Heart right ventricle (tissue), 16 donors: ENCODE measurements at regions not wholly inside any gene's neighbourhood (a gene's known extent, or its start where the extent isn't known, plus 50 kb on each side); places are given as distances from the start of the nearest gene placed in this dataset.

Experiments used
- ATAC-seq, 8 donors: fragments of 200-7000 bp; cut with Tn5 transposase; one replicate each; pipeline ENCODE4 v1.9.1; 2020; ENCODE audit warnings: mild to moderate bottlenecking in 8 of 8, moderate library complexity in 8 of 8, moderate number of reproducible peaks in 1 of 8
- DNase-seq, 2 donors: peaks; one replicate each; pipeline ENCODE4 v3.0.0-alpha.2; 2020
- H3K27ac ChIP-seq, 10 donors: fragments of 200-600 bp; sonication (generic) in 2 of 10; one replicate each; pipeline versions ENCODE4 v1.5.0 to v1.8.0; 2020 to 2022; ENCODE audit warnings: mild to moderate bottlenecking in 3 of 10
- H3K27me3 ChIP-seq, 7 donors: fragments of 200-600 bp; one replicate each; pipeline ENCODE4 v1.8.0; 2021 to 2022; ENCODE audit warnings: mild to moderate bottlenecking in 2 of 7
- H3K36me3 ChIP-seq, 9 donors: fragments of 200-600 bp; sonication (generic) in 1 of 9; one replicate each; pipeline versions ENCODE4 v1.5.0 to v1.8.0; 2020 to 2022; ENCODE audit warnings: mild to moderate bottlenecking in 2 of 9
- H3K4me1 ChIP-seq, 9 donors: fragments of 200-600 bp; sonication (generic) in 1 of 9; one replicate each; pipeline versions ENCODE4 v1.5.0 to v1.8.0; 2020 to 2022; ENCODE audit warnings: mild to moderate bottlenecking in 4 of 9
- H3K4me3 ChIP-seq, 10 donors: fragments of 200-600 bp; sonication (generic) in 2 of 10; one replicate each; pipeline versions ENCODE4 v1.5.0 to v1.8.0; 2020 to 2022; ENCODE audit warnings: mild to moderate bottlenecking in 7 of 10, moderate library complexity in 2 of 10
- H3K9me3 ChIP-seq, 11 donors: fragments of 200-600 bp in 10 of 11; sonication (generic) in 2 of 11; one replicate each; pipeline versions ENCODE4 v1.5.0 to v1.8.0; 2013 to 2022; ENCODE audit warnings: mild to moderate bottlenecking in 2 of 11, control low read depth in 1 of 11, moderate library complexity in 1 of 11
- CTCF ChIP-seq, 9 donors: fragments of 200-600 bp; sonication (generic) in 2 of 9; IDR thresholded peaks; one replicate each; pipeline versions ENCODE4 v1.5.0 to v1.8.0; 2021 to 2022; ENCODE audit warnings: antibody characterized with exemption in 9 of 9, mild to moderate bottlenecking in 5 of 9, moderate library complexity in 1 of 9
- WGBS, 2 donors: extraction: QIAGEN DNeasy Blood & Tissue Kit; methylation state at CpG; one replicate each; pipeline ENCODE4 v1.1.7; 2013; ENCODE audit warnings: inconsistent platforms in 1 of 2; 5-methylcytosine and 5-hydroxymethylcytosine counted together
- intact Hi-C, 10 donors: fragments of 100-400 bp; cut with DNase I; formaldehyde crosslinking; loops; one replicate each; pipeline versions ENCODE4 v1.11.1 to v1.14.2; 2022
- donor health status: Arrhythmogenic right ventricular cardiomyopathy.
- donor health status: ischemic (EF 13 %, LVEDD 7.1; RV severe dilation, severe dysfunction).
- donor health status: healthy with polysubstance abuse.
- donor health status: DM: no; HTN: yes; CAD: no.
- donor health status: DM: no; HTN: no; CAD: no.
- donor health status: ischemic (EF 25% LVEDD 6.9; RV normal size, moderate dysfunction).
- donor health status: ischemic (EF 25% LVEDD 5.7; RV mildly dilated, moderate dysfunction).
- donor health status: healthy.
- donor health status: DM: yes; HTN: yes; CAD: no.
- donor health status: Ischemic cardiomyopathy.
- donor health status: ischemic (EF 35%, LVEDD 5.7; RV mildly dilated, moderate dysfunction).
- donor health status: nonischemic (EF 11% LVEDD 7.7; RV severe dilation, severe dysfunction).
- donor health status: DM: yes; HTN: yes; CAD: no.
- donor health status: PGD.
- donor health status: ischemic (EF 29% LVEDD 5.4; RV normal size, mild dysfunction).
- donor health status: nonischemic (EF 23%, LVEDD 6.1; RV moderate dilation, normal function).

- WGBS, 2 donors = 62 to 96% methylated on average over 3 of the region's 3 CpGs
- ATAC-seq (no peak), DNase-seq (no peak)
- peaks cover 0 to 14% (median 0%) of the 10 kb centered on the region in 11 donors for H3K9me3 ChIP-seq
- no peak overlapping the region for H3K4me3 ChIP-seq
- H3K27me3 ChIP-seq = no peaks in the 10 kb centered on the region
- no peaks in the 10 kb centered on the region for H3K36me3 ChIP-seq
- H3K4me1 ChIP-seq = no peaks in the 10 kb centered on the region
- no peak overlapping the region for H3K27ac ChIP-seq
- no peak for TF ChIP-seq CTCF (IDR thresholded peaks at IDR 0.05)
- intact Hi-C loops = no loop called here
Observed at GRCh38 chr1:218986816-218987215, 186.9 kb upstream of the LYPLAL1 start.

GRCh38 chr1:218990019-218990418 is 183.7 kb upstream of the LYPLAL1 start:
- Histone ChIP-seq H3K4me1 (no peaks in the 10 kb centered on the region), H3K9me3 (peaks cover 0 to 14% (median 0%) of the 10 kb centered on the region in 11 donors), H3K4me3 (no peak overlapping the region), H3K36me3 (no peaks in the 10 kb centered on the region), H3K27ac (no peak overlapping the region), H3K27me3 (no peaks in the 10 kb centered on the region)
- DNase-seq = no peak
- TF ChIP-seq CTCF (IDR thresholded peaks at IDR 0.05) = no peak
- ATAC-seq = no peak
- intact Hi-C loops = no loop called here
- 100% methylated on average over 1 of the region's 1 CpG for WGBS, 2 donors

DNA sequence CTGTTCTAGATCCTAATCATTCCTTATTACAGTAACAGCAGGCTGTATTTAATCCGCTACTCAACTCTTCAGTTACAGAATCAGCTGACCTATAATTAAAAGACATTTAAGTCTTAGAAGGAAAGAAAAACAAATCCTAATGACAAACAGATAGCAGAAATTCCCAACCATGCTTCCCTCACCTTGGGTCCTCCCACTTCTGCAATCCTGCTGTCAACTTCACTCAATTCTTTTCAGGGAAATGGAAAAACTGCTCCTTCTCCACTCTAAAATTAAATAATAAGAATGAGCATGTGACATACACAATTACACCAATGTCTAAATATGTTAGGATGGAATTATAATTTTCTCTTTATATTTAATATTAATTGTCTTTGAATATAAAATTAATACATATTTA is 182.6 kb upstream of the LYPLAL1 start:
- ATAC-seq = no peak
- intact Hi-C loops = no loop called here
- H3K9me3 ChIP-seq = peaks cover 0 to 14% (median 0%) of the 10 kb centered on the region in 11 donors

DNA sequence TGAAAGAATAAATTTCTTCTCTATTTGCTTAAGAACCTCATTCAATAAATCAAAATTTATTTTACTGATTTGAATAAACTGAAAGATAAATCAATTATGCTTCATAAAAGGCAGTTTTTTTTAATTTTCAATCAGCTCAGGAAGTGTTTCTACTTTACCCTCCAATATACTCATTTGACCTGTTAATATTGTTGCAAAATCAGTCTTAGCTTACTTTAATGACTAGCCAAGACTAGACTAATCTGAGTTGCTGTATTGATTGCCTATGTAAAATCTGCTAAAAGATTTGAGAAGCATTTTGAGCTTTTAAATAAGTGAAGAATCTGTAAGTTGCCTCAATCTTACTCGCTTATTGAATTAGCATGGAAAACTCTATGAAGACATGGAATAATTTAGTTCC is 179.1 kb upstream of the LYPLAL1 start:
- 98 to 99% methylated on average over 1 of the region's 1 CpG for WGBS, 2 donors
- intact Hi-C loops = no loop called here
- Histone ChIP-seq H3K36me3 (no peaks in the 10 kb centered on the region), H3K4me3 (no peak overlapping the region), H3K27me3 (no peaks in the 10 kb centered on the region), H3K27ac (no peak overlapping the region), H3K9me3 (no peaks in the 10 kb centered on the region), H3K4me1 (no peaks in the 10 kb centered on the region)
- ATAC-seq = no peak
- no peak for DNase-seq
- no peak for TF ChIP-seq CTCF (IDR thresholded peaks at IDR 0.05)

More for the DNA sequence above, 182.6 kb upstream of the LYPLAL1 start:
- Histone ChIP-seq H3K27ac (no peak overlapping the region), H3K4me1 (no peaks in the 10 kb centered on the region), H3K36me3 (no peaks in the 10 kb centered on the region), H3K27me3 (no peaks in the 10 kb centered on the region), H3K4me3 (no peak overlapping the region)
- no peak for DNase-seq
- WGBS, 2 donors = 93 to 94% methylated on average over 1 of the region's 1 CpG
- no peak for TF ChIP-seq CTCF (IDR thresholded peaks at IDR 0.05)
